GM21360 (cell line): ENCODE measurements at regions not wholly inside any gene's neighbourhood (a gene's known extent, or its start where the extent isn't known, plus 50 kb on each side); places are given as distances from the start of the nearest gene placed in this dataset.

Experiments
- ATAC-seq: cut with Tn5 transposase; IDR thresholded peaks from one replicate; pipeline ENCODE4 v1.9.1; 2021; ENCODE audit warnings: mild to moderate bottlenecking, moderate library complexity; ENCODE audit not compliant: unreplicated experiment

- no peak for ATAC-seq
Observed at GRCh38 chr20:43247361-43247760, 57.7 kb upstream of the PTPRT start.

- ATAC-seq, result no peak
Observed at GRCh38 chr20:43244647-43245046, 54.9 kb upstream of the PTPRT start.

- ATAC-seq, result no peak
Observed at GRCh38 chr20:43243672-43244269, 54.1 kb upstream of the PTPRT start.

GRCh38 chr20:43241057-43241702 is 51.5 kb upstream of the PTPRT start:
- ATAC-seq, result no peak
